HEK293 (cell line): ENCODE measurements at regions not wholly inside any gene's neighbourhood (a gene's known extent, or its start where the extent isn't known, plus 50 kb on each side); places are given as distances from the start of the nearest gene placed in this dataset.
"Not testable (repeated sequence)": the region's sequence is repeated elsewhere in the genome, so short reads cannot be mapped to it uniquely, and the experiment has no call there.

Source experiments
- CTCF ChIA-PET: fragments of 350-600 bp; formaldehyde crosslinking; extraction: SDS; loops from one replicate; lab custom pipeline; 2021; ENCODE audit warnings: antibody characterized with exemption; lab: Yijun Ruan, JAX
- POLR2A ChIA-PET: fragments of 300-600 bp; formaldehyde crosslinking; extraction: SDS; loops from one replicate; lab custom pipeline; 2020; ENCODE audit warnings: antibody characterized with exemption, inconsistent platforms; lab: Yijun Ruan, JAX
- H3K27ac ChIP-seq: fragments of 200-500 bp; sonication (Bioruptor generic); 2 replicates; pipeline ENCODE4 v1.5.1; 2014; ENCODE audit warnings: low read depth, low read length, control low read depth, inconsistent platforms; ENCODE audit errors: extremely low read depth
- H3K36me3 ChIP-seq, 2 experiments: fragments of 200-500 bp in 1 of 2; sonication (Bioruptor generic) in 1 of 2; 1 replicate in 1 of 2; 2 replicates in 1 of 2; pipeline ENCODE4 v1.5.1; 2014 to 2017; ENCODE audit warnings: inconsistent platforms in 2 of 2, low read length in 2 of 2; ENCODE audit not compliant: control insufficient read depth in 2 of 2, insufficient read depth in 1 of 2
- H3K4me1 ChIP-seq: fragments of 200-500 bp; sonication (Bioruptor generic); 2 replicates; pipeline ENCODE4 v1.5.1; 2014; ENCODE audit warnings: mild to moderate bottlenecking, low read length, inconsistent platforms; ENCODE audit not compliant: control insufficient read depth, insufficient read depth
- H3K4me3 ChIP-seq: 2 replicates; pipeline ENCODE4 v1.5.1; 2011; ENCODE audit warnings: low read depth, mild to moderate bottlenecking, control low read depth, low read length, moderate library complexity
- H3K9me3 ChIP-seq: fragments of 200-500 bp; sonication (Bioruptor generic); 2 replicates; pipeline ENCODE4 v1.5.1; 2014; ENCODE audit warnings: low read depth, low read length, inconsistent platforms; ENCODE audit not compliant: control insufficient read depth, insufficient read depth
- CTCF ChIP-seq: fragments of 450-650 bp; formaldehyde crosslinking; IDR thresholded peaks from 2 replicates; pipeline ENCODE4 v1.5.1; 2016; ENCODE audit warnings: missing biosample characterization, missing genetic modification characterization
- GLIS2 ChIP-seq: fragments of 450-650 bp; formaldehyde crosslinking; IDR thresholded peaks from 2 replicates; pipeline ENCODE4 v1.5.1; 2016; ENCODE audit warnings: missing biosample characterization, missing genetic modification characterization
- ZFP69B ChIP-seq: fragments of 450-650 bp; formaldehyde crosslinking; IDR thresholded peaks from 2 replicates; pipeline ENCODE4 v1.5.1; 2016; ENCODE audit warnings: missing biosample characterization, missing genetic modification characterization
- ZNF114 ChIP-seq: fragments of 450-650 bp; formaldehyde crosslinking; IDR thresholded peaks from 2 replicates; pipeline ENCODE4 v1.5.0; 2017; ENCODE audit warnings: missing biosample characterization, missing genetic modification characterization
- ZNF140 ChIP-seq: fragments of 450-650 bp; formaldehyde crosslinking; IDR thresholded peaks from 2 replicates; pipeline ENCODE4 v1.5.1; 2016; ENCODE audit warnings: missing biosample characterization, missing genetic modification characterization
- ZNF148 ChIP-seq: fragments of 450-650 bp; formaldehyde crosslinking; IDR thresholded peaks from 2 replicates; pipeline ENCODE4 v1.5.0; 2017; ENCODE audit warnings: missing biosample characterization, missing genetic modification characterization, borderline replicate concordance
- ZNF157 ChIP-seq: fragments of 450-650 bp; formaldehyde crosslinking; IDR thresholded peaks from 2 replicates; pipeline ENCODE4 v1.5.1; 2016; ENCODE audit warnings: missing biosample characterization, missing genetic modification characterization
- ZNF19 ChIP-seq: fragments of 450-650 bp; formaldehyde crosslinking; IDR thresholded peaks from 2 replicates; pipeline ENCODE4; 2016; ENCODE audit warnings: missing biosample characterization, missing genetic modification characterization, low read depth
- ZNF214 ChIP-seq: fragments of 450-650 bp; formaldehyde crosslinking; IDR thresholded peaks from 2 replicates; pipeline ENCODE4 v1.5.1; 2017; ENCODE audit warnings: missing biosample characterization, mild to moderate bottlenecking, missing genetic modification characterization, borderline replicate concordance
- ZNF280D ChIP-seq: fragments of 450-650 bp; formaldehyde crosslinking; IDR thresholded peaks from 2 replicates; pipeline ENCODE4 v1.5.1; 2016; ENCODE audit warnings: missing biosample characterization, missing genetic modification characterization
- ZNF473 ChIP-seq: fragments of 450-650 bp; formaldehyde crosslinking; IDR thresholded peaks from 2 replicates; pipeline ENCODE4 v1.5.1; 2017; ENCODE audit warnings: missing biosample characterization, missing genetic modification characterization
- ZNF488 ChIP-seq: fragments of 450-650 bp; formaldehyde crosslinking; IDR thresholded peaks from 2 replicates; pipeline ENCODE4 v1.5.1; 2016; ENCODE audit warnings: missing biosample characterization, missing genetic modification characterization
- ZNF529 ChIP-seq: fragments of 450-650 bp; formaldehyde crosslinking; IDR thresholded peaks from 2 replicates; pipeline ENCODE4 v1.5.1; 2017; ENCODE audit warnings: missing genetic modification characterization, missing biosample characterization; ENCODE audit not compliant: insufficient replicate concordance
- ZNF530 ChIP-seq: fragments of 450-650 bp; formaldehyde crosslinking; IDR thresholded peaks from 2 replicates; pipeline ENCODE4 v1.5.1; 2016; ENCODE audit warnings: low read depth, missing biosample characterization, missing genetic modification characterization
- ZNF621 ChIP-seq: fragments of 450-650 bp; formaldehyde crosslinking; IDR thresholded peaks from 2 replicates; pipeline ENCODE4 v1.5.1; 2017; ENCODE audit warnings: missing biosample characterization, missing genetic modification characterization
- ZNF645 ChIP-seq: fragments of 450-650 bp; formaldehyde crosslinking; IDR thresholded peaks from 2 replicates; pipeline ENCODE4; 2016; ENCODE audit warnings: missing biosample characterization, missing genetic modification characterization
- ZNF701 ChIP-seq: fragments of 450-650 bp; formaldehyde crosslinking; IDR thresholded peaks from 2 replicates; pipeline ENCODE4 v1.5.1; 2016; ENCODE audit warnings: missing biosample characterization, missing genetic modification characterization

GRCh38 chr11:94235772-94236171 lies 68.6 kb upstream of the IZUMO1R start:
- POLR2A ChIA-PET, H3K27ac ChIP-seq, H3K36me3 ChIP-seq, CTCF ChIA-PET, H3K9me3 ChIP-seq, H3K4me1 ChIP-seq, H3K4me3 ChIP-seq: not testable (repeated sequence)
- TF ChIP-seq ZNF214 (tag by site-specific recombination) (peak; percentile 39; the same call in 1 of the 2 replicates), ZNF157 (tag by site-specific recombination) (0 out of 2 replicates have a peak, but pooled peaks have one; percentile 3)

GRCh38 chr11:94236416-94236815 lies 68.0 kb upstream of the IZUMO1R start:
- TF ChIP-seq ZNF529 = peak; percentile 94
- TF ChIP-seq ZNF148 (tag by site-specific recombination) = 0 out of 2 replicates have a peak, but pooled peaks have one; percentile 5
- TF ChIP-seq ZNF19 = 0 out of 2 replicates have a peak, but pooled peaks have one; percentile 12
- 0 out of 2 replicates have a peak, but pooled peaks have one; percentile 10 for TF ChIP-seq ZNF140 (tag by site-specific recombination)
- TF ChIP-seq ZNF280D (tag by site-specific recombination) = 0 out of 2 replicates have a peak, but pooled peaks have one; percentile 60
- TF ChIP-seq ZNF621 (tag by site-specific recombination) = 0 out of 2 replicates have a peak, but pooled peaks have one; percentile 46
- H3K4me1 ChIP-seq, H3K4me3 ChIP-seq, POLR2A ChIA-PET, H3K9me3 ChIP-seq, H3K36me3 ChIP-seq, H3K27ac ChIP-seq: not testable (repeated sequence)
- CTCF ChIA-PET = interaction anchor here (1.7 kb wide), 1 partner anchor 341 kb away, joined by 6 read pairs; no protein-coding TSS in a partner anchor

GRCh38 chr11:94237447-94238153 lies 66.8 kb upstream of the IZUMO1R start:
- CTCF ChIA-PET = interaction anchor here (0.5 to 1.7 kb wide), 3 partner anchors 318 to 1202 kb away, joined by 3 to 6 read pairs (median 4); no protein-coding TSS in a partner anchor
- H3K9me3 ChIP-seq, H3K27ac ChIP-seq, H3K36me3 ChIP-seq, H3K4me3 ChIP-seq, POLR2A ChIA-PET, H3K4me1 ChIP-seq: not testable (repeated sequence)
- TF ChIP-seq ZNF114 (tag by site-specific recombination) = 0 out of 2 replicates have a peak, but pooled peaks have one; percentile 97
- peak; percentile 64 for TF ChIP-seq GLIS2 (tag by site-specific recombination)
- peak; percentile 52; the same call in 1 of the 2 replicates for TF ChIP-seq CTCF (tag by site-specific recombination)
- peak; percentile 33; the same call in 1 of the 2 replicates for TF ChIP-seq ZNF701 (tag by site-specific recombination)
- 0 out of 2 replicates have a peak, but pooled peaks have one; percentile 21 for TF ChIP-seq ZNF530 (tag by site-specific recombination)
- 0 out of 2 replicates have a peak, but pooled peaks have one; percentile 38 for TF ChIP-seq ZNF645 (tag by site-specific recombination)
- TF ChIP-seq ZFP69B (tag by site-specific recombination) = peak; percentile 71; the same call in 1 of the 2 replicates
- TF ChIP-seq ZNF473 (tag by site-specific recombination) = peak; percentile 79; the same call in 1 of the 2 replicates
- 0 out of 2 replicates have a peak, but pooled peaks have one; percentile 33 for TF ChIP-seq ZNF488 (tag by site-specific recombination)
